ENCODE measurements at regions not wholly inside any gene's neighbourhood (a gene's known extent, or its start where the extent isn't known, plus 50 kb on each side); places are given as distances from the start of the nearest gene placed in this dataset.

- no peak for TF ChIP-seq CTCF (IDR thresholded peaks at IDR 0.05)
- DNase-seq (ENCODE audit: low spot score) = no peak
- H3K27ac ChIP-seq = no peak overlapping the region
Measured at GRCh38 chr12:59093073-59093772, 172.9 kb upstream of the LRIG3 start.

GRCh38 chr12:59088673-59089072 is 168.4 kb upstream of the LRIG3 start:
- no peak for DNase-seq (ENCODE audit: low spot score)
- no peak for TF ChIP-seq CTCF (IDR thresholded peaks at IDR 0.05)
- no peak overlapping the region for H3K27ac ChIP-seq
- H3K4me3 ChIP-seq = no peak overlapping the region

More at GRCh38 chr12:59093073-59093772, 172.9 kb upstream of the LRIG3 start:
- no peak overlapping the region for H3K4me3 ChIP-seq

- no peak for DNase-seq (ENCODE audit: low spot score)
- no peak for TF ChIP-seq CTCF (IDR thresholded peaks at IDR 0.05)
- Histone ChIP-seq H3K27ac (no peak overlapping the region), H3K4me3 (no peak overlapping the region)
Measured at GRCh38 chr12:59087691-59088090, 167.4 kb upstream of the LRIG3 start.

- DNase-seq (ENCODE audit: low spot score) = no peak
- TF ChIP-seq CTCF (IDR thresholded peaks at IDR 0.05) = peak; percentile 19
- H3K4me3 ChIP-seq = no peak overlapping the region
- no peak overlapping the region for H3K27ac ChIP-seq
Measured at GRCh38 chr12:59087077-59087673, 166.9 kb upstream of the LRIG3 start.

- H3K27ac ChIP-seq = no peak overlapping the region
- no peak for TF ChIP-seq CTCF (IDR thresholded peaks at IDR 0.05)
- no peak for DNase-seq (ENCODE audit: low spot score)
Measured at GRCh38 chr12:59086126-59086525, 165.8 kb upstream of the LRIG3 start.

GRCh38 chr12:59085690-59086089 is 165.4 kb upstream of the LRIG3 start:
- no peak overlapping the region for H3K27ac ChIP-seq

More at GRCh38 chr12:59086126-59086525, 165.8 kb upstream of the LRIG3 start:
- no peak overlapping the region for H3K4me3 ChIP-seq

More at GRCh38 chr12:59085690-59086089, 165.4 kb upstream of the LRIG3 start:
- no peak for TF ChIP-seq CTCF (IDR thresholded peaks at IDR 0.05)
- H3K4me3 ChIP-seq = no peak overlapping the region
- DNase-seq (ENCODE audit: low spot score) = no peak

All from coronary artery (tissue), 2 donors.